Activated CD8-positive, alpha-beta T cell treated with anti-CD3 and anti-CD28 coated beads for 36 hours (primary cell): ENCODE measurements at regions not wholly inside any gene's neighbourhood (a gene's known extent, or its start where the extent isn't known, plus 50 kb on each side); places are given as distances from the start of the nearest gene placed in this dataset.

Experiments
- ATAC-seq: fragments of 200-7000 bp; cut with Tn5 transposase; one replicate; pipeline ENCODE4 v1.10.0; 2021; ENCODE audit warnings: mild to moderate bottlenecking, moderate library complexity
- CTCF ChIA-PET: fragments of 350-600 bp; sonication (Branson Sonifier 250); formaldehyde crosslinking; loops from one replicate; lab custom pipeline; 2021; ENCODE audit warnings: antibody characterized with exemption; lab: Charles Lee
- POLR2A ChIA-PET: fragments of 350-600 bp; sonication (Branson Sonifier 250); formaldehyde crosslinking; loops from one replicate; lab custom pipeline; 2021; ENCODE audit warnings: antibody characterized with exemption; lab: Charles Lee
- DNase-seq: peaks from one replicate; pipeline ENCODE4 v3.0.0-alpha.2; 2020
- H3K27ac Mint-ChIP-seq: one replicate; pipeline ENCODE4 v1.8.0; 2021; ENCODE audit warnings: mild to moderate bottlenecking, mixed read lengths
- H3K27me3 Mint-ChIP-seq: one replicate; pipeline ENCODE4 v1.8.0; 2021; ENCODE audit warnings: mixed read lengths
- H3K36me3 Mint-ChIP-seq: one replicate; pipeline ENCODE4 v1.8.0; 2021; ENCODE audit warnings: low read depth, mixed read lengths
- H3K4me1 Mint-ChIP-seq: one replicate; pipeline ENCODE4 v1.8.0; 2021; ENCODE audit warnings: low read depth, mixed read lengths
- H3K4me3 Mint-ChIP-seq: one replicate; pipeline ENCODE4 v1.8.0; 2021; ENCODE audit warnings: mild to moderate bottlenecking, moderate library complexity, mixed read lengths
- H3K9me3 Mint-ChIP-seq: one replicate; pipeline ENCODE4 v1.8.0; 2021; ENCODE audit warnings: mixed read lengths
- CTCF ChIP-seq: fragments of 200-600 bp; IDR thresholded peaks from one replicate; pipeline ENCODE4 v1.8.0; 2022; ENCODE audit warnings: antibody characterized with exemption, mild to moderate bottlenecking
- intact Hi-C: fragments of 100-400 bp; cut with micrococcal nuclease; formaldehyde crosslinking; loops from one replicate; pipeline ENCODE4 v1.10.0; 2022

- H3K4me1 Mint-ChIP-seq = no peaks in the 10 kb centered on the region
- TF ChIP-seq CTCF = no peak
- H3K4me3 Mint-ChIP-seq = no peak overlapping the region
- ChIA-PET CTCF (no interaction called here), POLR2A (no interaction called here)
- H3K36me3 Mint-ChIP-seq = no peaks in the 10 kb centered on the region
- peaks cover 2% of the 10 kb centered on the region for H3K27me3 Mint-ChIP-seq
- peaks cover 2% of the 10 kb centered on the region for H3K9me3 Mint-ChIP-seq
- no peak overlapping the region for H3K27ac Mint-ChIP-seq
- intact Hi-C loops = no loop called here
- no peak for DNase-seq
- no peak for ATAC-seq
Observed at GRCh38 chr10:125431149-125431548, 251.8 kb downstream of the TEX36 start.

GRCh38 chr10:125428054-125428453, 254.9 kb downstream of the TEX36 start:
- H3K4me1 Mint-ChIP-seq = no peaks in the 10 kb centered on the region
- DNase-seq (no peak), ATAC-seq (no peak)
- intact Hi-C loops = no loop called here
- H3K9me3 Mint-ChIP-seq = peaks cover 2% of the 10 kb centered on the region
- H3K4me3 Mint-ChIP-seq = no peak overlapping the region
- CTCF ChIA-PET = no interaction called here
- no peak overlapping the region for H3K27ac Mint-ChIP-seq
- POLR2A ChIA-PET = no interaction called here
- no peaks in the 10 kb centered on the region for H3K36me3 Mint-ChIP-seq
- TF ChIP-seq CTCF = no peak
- H3K27me3 Mint-ChIP-seq = no peaks in the 10 kb centered on the region

GRCh38 chr10:125424191-125424847, 258.6 kb downstream of the TEX36 start:
- Mint-ChIP-seq H3K27me3 (no peaks in the 10 kb centered on the region), H3K4me3 (no peak overlapping the region), H3K27ac (no peak overlapping the region), H3K36me3 (no peaks in the 10 kb centered on the region), H3K4me1 (no peaks in the 10 kb centered on the region), H3K9me3 (no peaks in the 10 kb centered on the region)
- TF ChIP-seq CTCF = no peak
- intact Hi-C loops = no loop called here
- ChIA-PET POLR2A (no interaction called here), CTCF (no interaction called here)
- DNase-seq (no peak), ATAC-seq (no peak)

- Mint-ChIP-seq H3K36me3 (no peaks in the 10 kb centered on the region), H3K4me3 (no peak overlapping the region), H3K27ac (no peak overlapping the region), H3K9me3 (no peaks in the 10 kb centered on the region), H3K4me1 (no peaks in the 10 kb centered on the region), H3K27me3 (no peaks in the 10 kb centered on the region)
- ChIA-PET POLR2A (interaction anchor here (0.6 kb wide), 1 partner anchor 9 kb away, joined by 3 read pairs; no protein-coding TSS in a partner anchor), CTCF (no interaction called here)
- no peak for ATAC-seq
- intact Hi-C loops = no loop called here
- no peak for DNase-seq
- no peak for TF ChIP-seq CTCF
Observed at GRCh38 chr10:125423569-125423968, 259.4 kb downstream of the TEX36 start.

- no peaks in the 10 kb centered on the region for H3K4me1 Mint-ChIP-seq
Observed at GRCh38 chr10:125419831-125420230, 259.5 kb upstream of the CTBP2 start.

More at GRCh38 chr10:125419831-125420230, 259.5 kb upstream of the CTBP2 start:
- Mint-ChIP-seq H3K27me3 (no peaks in the 10 kb centered on the region), H3K4me3 (no peak overlapping the region), H3K36me3 (no peaks in the 10 kb centered on the region), H3K9me3 (no peaks in the 10 kb centered on the region), H3K27ac (no peak overlapping the region)
- DNase-seq (no peak), ATAC-seq (no peak)
- intact Hi-C loops = no loop called here
- TF ChIP-seq CTCF = no peak
- CTCF ChIA-PET = no interaction called here
- POLR2A ChIA-PET = no interaction called here
